ENCODE measurements at regions not wholly inside any gene's neighbourhood (a gene's known extent, or its start where the extent isn't known, plus 50 kb on each side); places are given as distances from the start of the nearest gene placed in this dataset.
"Not testable (repeated sequence)": the region's sequence is repeated elsewhere in the genome, so short reads cannot be mapped to it uniquely, and the experiment has no call there.

- not testable (repeated sequence) for TF ChIP-seq POLR2A (IDR thresholded peaks at IDR 0.05; ENCODE audit: low read length); GATA1 (IDR thresholded peaks at IDR 0.05; ENCODE audit: low read depth, low read length)
Observed at GRCh38 chr2:185025891-185026290, 427.6 kb downstream of the ZNF804A start.
